Mesenchymal stem cell (in vitro differentiated cells and primary cell): ENCODE measurements at regions not wholly inside any gene's neighbourhood (a gene's known extent, or its start where the extent isn't known, plus 50 kb on each side); places are given as distances from the start of the nearest gene placed in this dataset.
A peak's percentile ranks its signal among the peaks of the same experiment; 100 is the strongest.

ENCODE experiments used
- DNase-seq: peaks from one replicate; pipeline ENCODE4 v3.0.0-alpha.2; 2013
- H2AFZ ChIP-seq: one replicate; pipeline ENCODE4 v1.6.1; 2013; ENCODE audit warnings: low read depth, mild to moderate bottlenecking, control low read depth, inconsistent platforms, low read length, moderate library complexity
- H2AK5ac ChIP-seq: 2 replicates; pipeline ENCODE4 v1.6.1; 2013; ENCODE audit warnings: low read length, moderate library complexity, mild to moderate bottlenecking, inconsistent platforms; ENCODE audit not compliant: severe bottlenecking
- H2BK120ac ChIP-seq: one replicate; pipeline ENCODE4 v1.6.1; 2013; ENCODE audit warnings: low read depth, mild to moderate bottlenecking, inconsistent platforms, low read length, moderate library complexity
- H2BK12ac ChIP-seq, 2 experiments: one replicate each; pipeline ENCODE4 v1.6.1; 2013; ENCODE audit warnings: inconsistent platforms in 2 of 2, low read length in 2 of 2, mild to moderate bottlenecking in 2 of 2, moderate library complexity in 2 of 2, control low read depth in 1 of 2
- H2BK15ac ChIP-seq: one replicate; pipeline ENCODE4 v1.6.1; 2013; ENCODE audit warnings: mild to moderate bottlenecking, low read depth, inconsistent platforms; ENCODE audit not compliant: poor library complexity, severe bottlenecking
- H2BK5ac ChIP-seq: 2 replicates; pipeline ENCODE4 v1.6.1; 2013; ENCODE audit warnings: low read depth, mild to moderate bottlenecking, low read length, control low read depth, inconsistent platforms; ENCODE audit not compliant: poor library complexity, severe bottlenecking
- H3K14ac ChIP-seq, 2 experiments: one replicate each; pipeline ENCODE4 v1.6.1; 2013; ENCODE audit warnings: inconsistent platforms in 2 of 2, low read length in 2 of 2, control low read depth in 1 of 2, mild to moderate bottlenecking in 1 of 2, moderate library complexity in 1 of 2
- H3K18ac ChIP-seq, 2 experiments: one replicate each; pipeline ENCODE4 v1.6.1; 2013; ENCODE audit warnings: inconsistent platforms in 2 of 2, low read length in 2 of 2, control low read depth in 1 of 2, low read depth in 1 of 2, mild to moderate bottlenecking in 1 of 2
- H3K23ac ChIP-seq, 2 experiments: one replicate each; pipeline ENCODE4 v1.6.1; 2013; ENCODE audit warnings: inconsistent platforms in 2 of 2, low read length in 2 of 2, mild to moderate bottlenecking in 2 of 2, moderate library complexity in 2 of 2, control low read depth in 1 of 2
- H3K27ac ChIP-seq: 2 replicates; pipeline ENCODE4 v1.5.1; 2013; ENCODE audit warnings: mild to moderate bottlenecking, moderate library complexity, low read length, control low read depth, inconsistent platforms; ENCODE audit not compliant: poor library complexity, severe bottlenecking
- H3K27me3 ChIP-seq, 2 experiments: 2 replicates each; pipeline versions ENCODE4 v1.6.1 to v1.7.0; 2013; ENCODE audit warnings: low read length in 2 of 2, mild to moderate bottlenecking in 2 of 2, moderate library complexity in 2 of 2, control low read depth in 1 of 2, inconsistent platforms in 1 of 2; ENCODE audit not compliant: control insufficient read depth in 1 of 2, insufficient read depth in 1 of 2
- H3K36me3 ChIP-seq, 2 experiments: 2 replicates each; pipeline versions ENCODE4 v1.6.1 to v1.7.0; 2013; ENCODE audit warnings: low read length in 2 of 2, control low read depth in 1 of 2, inconsistent platforms in 1 of 2, low read depth in 1 of 2, mild to moderate bottlenecking in 1 of 2; ENCODE audit not compliant: insufficient read depth in 2 of 2, control insufficient read depth in 1 of 2
- H3K4ac ChIP-seq, 2 experiments: one replicate each; pipeline ENCODE4 v1.6.1; 2013; ENCODE audit warnings: inconsistent platforms in 2 of 2, low read length in 2 of 2, mild to moderate bottlenecking in 2 of 2, moderate library complexity in 2 of 2, control low read depth in 1 of 2, low read depth in 1 of 2
- H3K4me1 ChIP-seq: 2 replicates; pipeline ENCODE4 v1.6.1; 2013; ENCODE audit warnings: low read depth, low read length, control low read depth; ENCODE audit not compliant: control insufficient read depth, insufficient read depth
- H3K4me2 ChIP-seq: 2 replicates; pipeline ENCODE4 v1.6.1; 2013; ENCODE audit warnings: low read length, mild to moderate bottlenecking, inconsistent platforms; ENCODE audit not compliant: poor library complexity, severe bottlenecking
- H3K4me3 ChIP-seq, 2 experiments: 2 replicates each; pipeline versions ENCODE4 v1.5.1 to v1.7.0; 2013; ENCODE audit warnings: low read length in 2 of 2, mild to moderate bottlenecking in 2 of 2, control low read depth in 1 of 2, low read depth in 1 of 2; ENCODE audit not compliant: insufficient read depth in 1 of 2
- H3K79me1 ChIP-seq: replicated peaks from 2 replicates; pipeline ENCODE4 v1.6.1; 2013; ENCODE audit warnings: mild to moderate bottlenecking, control low read depth, low read length, inconsistent platforms; ENCODE audit not compliant: poor library complexity, severe bottlenecking
- H3K9ac ChIP-seq: 2 replicates; pipeline ENCODE4 v1.7.0; 2013; ENCODE audit warnings: mild to moderate bottlenecking, low read length, moderate library complexity
- H3K9me3 ChIP-seq: 2 replicates; pipeline ENCODE4 v1.7.0; 2013; ENCODE audit warnings: mild to moderate bottlenecking, low read length; ENCODE audit not compliant: control insufficient read depth
- H4K8ac ChIP-seq: one replicate; pipeline ENCODE4 v1.6.1; 2013; ENCODE audit warnings: inconsistent platforms, mild to moderate bottlenecking, low read length, moderate library complexity
- H4K91ac ChIP-seq: one replicate; pipeline ENCODE4 v1.6.1; 2013; ENCODE audit warnings: mild to moderate bottlenecking, low read length, inconsistent platforms
- WGBS: methylation state at CpG from one replicate; pipeline ENCODE4 v1.1.7; 2013; ENCODE audit warnings: mixed read lengths; 5-methylcytosine and 5-hydroxymethylcytosine counted together

DNA sequence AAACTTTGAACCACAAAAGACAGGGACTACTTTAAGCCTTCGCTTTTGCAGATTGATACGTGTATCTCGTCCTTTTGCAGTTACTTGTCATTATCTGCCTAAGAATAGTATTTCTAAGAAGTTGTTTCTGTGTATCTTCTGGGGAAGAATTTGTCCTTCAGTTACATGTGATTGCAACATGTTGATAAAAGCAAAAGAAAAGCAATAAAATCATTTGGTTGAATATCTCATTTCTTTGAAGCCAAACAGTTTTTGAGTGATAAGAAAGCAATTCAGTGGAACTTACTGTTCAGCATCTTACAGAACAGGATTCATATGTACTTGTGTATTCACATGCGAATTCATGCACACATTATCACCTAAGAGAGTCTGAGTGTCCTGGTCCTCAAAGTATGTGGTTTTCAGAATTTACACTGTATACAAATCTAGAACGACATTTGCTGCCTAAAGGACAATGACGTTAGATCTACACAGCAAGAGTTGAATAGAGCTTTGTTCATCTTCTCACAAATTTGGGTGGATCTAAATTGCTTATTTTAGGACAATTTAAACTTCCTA is 66.7 kb upstream of the MRPS6 start:
- Histone ChIP-seq H3K14ac (no peak overlapping the region), H2AK5ac (no peak overlapping the region), H2BK12ac (no peak overlapping the region), H3K9me3 (peaks cover 37% of the 10 kb centered on the region), H2BK120ac (no peak overlapping the region), H3K4ac (no peak overlapping the region), H3K27ac (no peak overlapping the region), H3K36me3 (no peaks in the 10 kb centered on the region), H2AFZ (no peak overlapping the region), H3K23ac (no peak overlapping the region), H3K79me1 (no peaks in the 10 kb centered on the region), H4K91ac (no peak overlapping the region), H3K4me2 (no peak overlapping the region), H3K4me3 (no peak overlapping the region), H3K27me3 (no peaks in the 10 kb centered on the region), H2BK5ac (no peak overlapping the region), H3K18ac (no peak overlapping the region), H3K9ac (no peak overlapping the region), H2BK15ac (no peak overlapping the region), H4K8ac (no peak overlapping the region), H3K4me1 (no peaks in the 10 kb centered on the region)
- DNase-seq, result no peak
- WGBS, result 96% methylated on average over 6 of the region's 6 CpGs

DNA sequence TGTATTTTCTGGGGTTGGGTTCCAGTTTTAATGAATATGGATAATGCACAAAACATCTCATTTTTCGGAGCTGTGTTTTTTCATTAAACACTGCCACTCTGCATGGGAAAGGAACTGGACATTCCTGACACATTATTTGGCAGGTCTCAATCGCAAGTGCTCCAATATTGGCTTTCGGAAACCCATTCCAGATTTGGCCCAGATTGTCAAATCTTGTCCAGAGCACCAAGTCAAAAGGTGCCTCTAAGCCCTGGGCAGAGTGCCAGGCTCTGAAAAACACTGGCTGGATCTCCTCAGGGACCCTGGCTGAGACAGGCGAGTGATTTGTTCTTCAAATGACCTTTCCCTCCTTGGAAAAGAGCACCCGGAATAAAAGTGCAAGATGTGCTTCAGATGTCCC is 68.4 kb upstream of the MRPS6 start:
- 89% methylated on average over 5 of the region's 5 CpGs for WGBS
- H2BK12ac ChIP-seq, result no peak overlapping the region
- H3K4me3 ChIP-seq, result peak overlapping the region in 1 of 2 experiments; percentile 7
- no peak overlapping the region for H2BK15ac ChIP-seq
- no peak overlapping the region for H3K14ac ChIP-seq
- H3K4ac ChIP-seq, result no peak overlapping the region
- no peaks in the 10 kb centered on the region for H3K4me1 ChIP-seq
- no peak overlapping the region for H3K23ac ChIP-seq
- H3K79me1 ChIP-seq, result no peaks in the 10 kb centered on the region
- no peak overlapping the region for H2BK120ac ChIP-seq
- H3K4me2 ChIP-seq, result no peak overlapping the region
- H4K91ac ChIP-seq, result no peak overlapping the region
- no peak overlapping the region for H2AK5ac ChIP-seq
- peak overlapping the region; percentile 12 for H3K9ac ChIP-seq
- H3K9me3 ChIP-seq, result peaks cover 25% of the 10 kb centered on the region
- no peak overlapping the region for H4K8ac ChIP-seq
- H3K27ac ChIP-seq, result no peak overlapping the region
- H3K27me3 ChIP-seq, result no peaks in the 10 kb centered on the region
- H3K36me3 ChIP-seq, result no peaks in the 10 kb centered on the region
- H2AFZ ChIP-seq, result no peak overlapping the region
- no peak overlapping the region for H2BK5ac ChIP-seq
- no peak overlapping the region for H3K18ac ChIP-seq
- no peak for DNase-seq

DNA sequence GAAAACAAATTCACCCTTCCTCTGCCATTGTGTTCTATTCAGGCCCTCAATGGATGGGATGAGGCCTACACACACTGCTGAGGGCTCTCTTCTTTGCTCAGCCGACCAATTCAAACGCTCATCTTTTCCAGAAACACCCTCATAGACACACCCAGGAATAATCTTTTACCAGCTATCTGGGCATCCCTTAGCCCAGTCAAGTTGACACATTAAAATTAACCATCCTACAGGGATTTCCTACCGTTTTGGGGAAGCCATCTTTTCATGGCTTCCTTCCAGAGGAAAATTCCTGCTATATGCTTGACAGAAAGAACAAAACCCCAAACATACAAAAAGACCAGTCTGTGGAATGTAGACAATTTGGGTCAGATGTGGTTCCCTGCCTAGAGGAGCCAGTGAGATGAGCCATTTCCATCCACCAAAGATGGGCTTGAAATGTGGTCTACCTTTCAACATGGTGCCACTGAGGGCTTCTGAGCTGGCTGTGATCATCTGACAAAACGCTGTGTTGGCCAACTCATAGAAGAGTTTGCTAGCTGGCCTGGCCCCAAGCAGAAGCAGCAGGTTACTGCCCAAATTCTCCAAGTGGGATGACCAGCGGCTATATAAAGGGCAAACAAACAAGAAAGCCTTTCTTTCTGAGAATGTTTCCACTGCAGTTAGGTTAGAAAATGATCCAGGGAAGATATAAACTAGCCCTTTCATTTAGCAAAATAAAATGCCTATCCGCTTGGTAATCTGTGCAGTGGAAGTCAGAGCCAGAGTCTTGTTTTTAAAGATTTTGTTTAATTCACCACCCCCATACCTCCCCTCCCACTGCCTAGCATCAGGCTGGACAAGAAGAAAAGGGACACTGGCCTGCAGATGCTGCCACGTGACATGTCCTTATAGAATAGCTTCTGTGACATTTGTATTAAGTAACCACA is 69.1 kb upstream of the MRPS6 start:
- peak overlapping the region; percentile 40 for H3K9ac ChIP-seq
- peak overlapping the region in 1 of 2 experiments; percentile 7 for H3K4me3 ChIP-seq
- WGBS, result 88% methylated on average over 7 of the region's 7 CpGs

DNA sequence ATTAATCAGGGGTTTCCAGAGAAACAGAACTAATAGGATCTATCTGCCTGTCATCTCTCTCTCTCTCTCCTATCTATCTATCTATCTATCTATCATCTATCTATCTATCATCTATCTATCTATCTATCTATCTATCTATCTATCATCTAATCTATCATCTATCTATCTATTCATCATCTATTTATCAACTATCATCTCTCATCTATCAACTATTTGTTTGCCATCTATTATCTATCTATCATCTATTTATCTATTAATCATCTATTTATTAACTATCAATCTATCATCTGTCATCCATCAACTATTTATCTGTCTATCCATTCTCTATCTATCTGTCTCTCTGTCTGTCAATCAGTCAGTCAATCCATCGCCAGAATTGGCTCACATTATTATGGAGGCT is 70.0 kb upstream of the MRPS6 start:
- no peak overlapping the region for H4K91ac ChIP-seq

More for the DNA sequence above, 69.1 kb upstream of the MRPS6 start:
- Histone ChIP-seq H3K27me3 (no peaks in the 10 kb centered on the region), H3K4me2 (no peak overlapping the region), H3K9me3 (peaks cover 20% of the 10 kb centered on the region), H4K91ac (no peak overlapping the region), H3K27ac (no peak overlapping the region), H2BK5ac (no peak overlapping the region), H4K8ac (no peak overlapping the region), H3K79me1 (no peaks in the 10 kb centered on the region), H3K36me3 (no peaks in the 10 kb centered on the region), H3K4me1 (no peaks in the 10 kb centered on the region), H2AK5ac (no peak overlapping the region), H3K23ac (no peak overlapping the region), H3K4ac (no peak overlapping the region), H2BK120ac (no peak overlapping the region), H2BK15ac (no peak overlapping the region), H2AFZ (no peak overlapping the region), H3K14ac (no peak overlapping the region), H3K18ac (no peak overlapping the region), H2BK12ac (no peak overlapping the region)
- no peak for DNase-seq

More for the DNA sequence above, 70.0 kb upstream of the MRPS6 start:
- Histone ChIP-seq H2BK5ac (no peak overlapping the region), H3K4ac (no peak overlapping the region), H3K4me1 (no peaks in the 10 kb centered on the region), H2AK5ac (no peak overlapping the region), H2AFZ (no peak overlapping the region), H3K14ac (no peak overlapping the region), H2BK120ac (no peak overlapping the region), H3K79me1 (no peaks in the 10 kb centered on the region), H3K18ac (no peak overlapping the region), H3K27ac (no peak overlapping the region), H3K36me3 (no peaks in the 10 kb centered on the region), H3K4me3 (peak overlapping the region in 1 of 2 experiments; percentile 7), H4K8ac (no peak overlapping the region), H3K27me3 (no peaks in the 10 kb centered on the region), H3K23ac (no peak overlapping the region), H2BK15ac (no peak overlapping the region), H2BK12ac (no peak overlapping the region), H3K9ac (no peak overlapping the region), H3K4me2 (no peak overlapping the region), H3K9me3 (peaks cover 14% of the 10 kb centered on the region)
- DNase-seq, result no peak
- WGBS, result 94% methylated on average over 1 of the region's 1 CpG
